Activated naive CD8-positive, alpha-beta T cell treated with anti-CD3 and anti-CD28 coated beads, Interleukin-2, amount 10 ng/mL, durations not matched to agents 7 days and 5 days (primary cell): ENCODE measurements at regions not wholly inside any gene's neighbourhood (a gene's known extent, or its start where the extent isn't known, plus 50 kb on each side); places are given as distances from the start of the nearest gene placed in this dataset.

Experiments
- ATAC-seq: fragments of 150-1000 bp; cut with Tn5 transposase; one replicate; pipeline ENCODE4 v1.10.0; 2021; ENCODE audit warnings: low read depth, moderate library complexity
- POLR2A ChIA-PET: fragments of 350-600 bp; sonication (Branson Sonifier 250); formaldehyde crosslinking; loops from one replicate; lab custom pipeline; 2021; ENCODE audit warnings: antibody characterized with exemption; lab: Charles Lee
- DNase-seq: peaks from one replicate; pipeline ENCODE4 v3.0.0; 2021
- H3K27ac Mint-ChIP-seq: one replicate; pipeline ENCODE4 v1.8.0; 2022; ENCODE audit warnings: mild to moderate bottlenecking, mixed read lengths
- H3K27me3 Mint-ChIP-seq: one replicate; pipeline ENCODE4 v1.8.0; 2022; ENCODE audit warnings: mild to moderate bottlenecking, moderate library complexity, mixed read lengths
- H3K36me3 Mint-ChIP-seq: one replicate; pipeline ENCODE4 v1.8.0; 2021; ENCODE audit warnings: mild to moderate bottlenecking, mixed read lengths
- H3K4me1 Mint-ChIP-seq: one replicate; pipeline ENCODE4 v1.8.0; 2021; ENCODE audit warnings: mixed read lengths
- H3K4me3 Mint-ChIP-seq: one replicate; pipeline ENCODE4 v1.8.0; 2022; ENCODE audit warnings: mild to moderate bottlenecking, moderate library complexity, mixed read lengths
- H3K9me3 Mint-ChIP-seq: one replicate; pipeline ENCODE4 v1.8.0; 2021; ENCODE audit warnings: mixed read lengths

- H3K27ac Mint-ChIP-seq, result no peak overlapping the region
- POLR2A ChIA-PET, result no interaction called here
- H3K9me3 Mint-ChIP-seq, result no peaks in the 10 kb centered on the region
- no peaks in the 10 kb centered on the region for H3K36me3 Mint-ChIP-seq
- peaks cover 4% of the 10 kb centered on the region for H3K27me3 Mint-ChIP-seq
- no peak for ATAC-seq
- no peak overlapping the region for H3K4me3 Mint-ChIP-seq
- DNase-seq, result no peak
- H3K4me1 Mint-ChIP-seq, result no peaks in the 10 kb centered on the region
Observed at GRCh38 chr5:39898731-39899130, 474.0 kb upstream of the DAB2 start.

- Mint-ChIP-seq H3K36me3 (no peaks in the 10 kb centered on the region), H3K27ac (no peak overlapping the region), H3K9me3 (no peaks in the 10 kb centered on the region), H3K27me3 (peaks cover 7% of the 10 kb centered on the region), H3K4me1 (no peaks in the 10 kb centered on the region), H3K4me3 (no peak overlapping the region)
- no peak for ATAC-seq
- POLR2A ChIA-PET, result no interaction called here
- DNase-seq, result no peak
Observed at GRCh38 chr5:39896706-39897105, 471.9 kb upstream of the DAB2 start.

GRCh38 chr5:39896104-39896503 lies 471.3 kb upstream of the DAB2 start:
- H3K27ac Mint-ChIP-seq, result no peak overlapping the region
- no peaks in the 10 kb centered on the region for H3K9me3 Mint-ChIP-seq
- no peaks in the 10 kb centered on the region for H3K4me1 Mint-ChIP-seq
- peaks cover 9% of the 10 kb centered on the region for H3K27me3 Mint-ChIP-seq
- DNase-seq (no peak), ATAC-seq (no peak)
- H3K36me3 Mint-ChIP-seq, result no peaks in the 10 kb centered on the region
- POLR2A ChIA-PET, result no interaction called here
- no peak overlapping the region for H3K4me3 Mint-ChIP-seq

- POLR2A ChIA-PET, result no interaction called here
- Mint-ChIP-seq H3K36me3 (no peaks in the 10 kb centered on the region), H3K27me3 (peaks cover 9% of the 10 kb centered on the region)
Observed at GRCh38 chr5:39892708-39893107, 467.9 kb upstream of the DAB2 start.

GRCh38 chr5:39891376-39891775 lies 466.6 kb upstream of the DAB2 start:
- Mint-ChIP-seq H3K27me3 (peaks cover 9% of the 10 kb centered on the region), H3K27ac (no peak overlapping the region), H3K4me3 (no peak overlapping the region), H3K9me3 (no peaks in the 10 kb centered on the region), H3K36me3 (no peaks in the 10 kb centered on the region), H3K4me1 (no peaks in the 10 kb centered on the region)
- POLR2A ChIA-PET, result no interaction called here
- ATAC-seq (no peak), DNase-seq (no peak)

More at GRCh38 chr5:39892708-39893107, 467.9 kb upstream of the DAB2 start:
- DNase-seq, result no peak
- Mint-ChIP-seq H3K27ac (no peak overlapping the region), H3K4me1 (no peaks in the 10 kb centered on the region), H3K4me3 (no peak overlapping the region), H3K9me3 (no peaks in the 10 kb centered on the region)
- no peak for ATAC-seq

GRCh38 chr5:39880985-39881384 lies 456.2 kb upstream of the DAB2 start:
- Mint-ChIP-seq H3K4me3 (no peak overlapping the region), H3K36me3 (no peaks in the 10 kb centered on the region), H3K27ac (no peak overlapping the region), H3K4me1 (no peaks in the 10 kb centered on the region), H3K9me3 (no peaks in the 10 kb centered on the region), H3K27me3 (peaks cover 7% of the 10 kb centered on the region)
- ATAC-seq (no peak), DNase-seq (no peak)
- POLR2A ChIA-PET, result no interaction called here

GRCh38 chr5:39877479-39877878 lies 452.7 kb upstream of the DAB2 start:
- peaks cover 2% of the 10 kb centered on the region for H3K27me3 Mint-ChIP-seq
- H3K4me3 Mint-ChIP-seq, result no peak overlapping the region
- POLR2A ChIA-PET, result no interaction called here
- no peak overlapping the region for H3K27ac Mint-ChIP-seq
- H3K9me3 Mint-ChIP-seq, result no peaks in the 10 kb centered on the region
- H3K36me3 Mint-ChIP-seq, result no peaks in the 10 kb centered on the region
- ATAC-seq (no peak), DNase-seq (no peak)
- H3K4me1 Mint-ChIP-seq, result no peaks in the 10 kb centered on the region

GRCh38 chr5:39876146-39876545 lies 451.4 kb upstream of the DAB2 start:
- H3K36me3 Mint-ChIP-seq, result no peaks in the 10 kb centered on the region
- POLR2A ChIA-PET, result no interaction called here
- H3K27me3 Mint-ChIP-seq, result peaks cover 2% of the 10 kb centered on the region
- no peak for ATAC-seq
- no peak for DNase-seq
- no peak overlapping the region for H3K4me3 Mint-ChIP-seq
- H3K27ac Mint-ChIP-seq, result no peak overlapping the region
- H3K9me3 Mint-ChIP-seq, result no peaks in the 10 kb centered on the region
- no peaks in the 10 kb centered on the region for H3K4me1 Mint-ChIP-seq

GRCh38 chr5:39870137-39870536 lies 445.4 kb upstream of the DAB2 start:
- no peaks in the 10 kb centered on the region for H3K4me1 Mint-ChIP-seq
- no peak overlapping the region for H3K4me3 Mint-ChIP-seq
- peaks cover 3% of the 10 kb centered on the region for H3K9me3 Mint-ChIP-seq
- no peak for DNase-seq
- H3K27me3 Mint-ChIP-seq, result peaks cover 3% of the 10 kb centered on the region
- no peaks in the 10 kb centered on the region for H3K36me3 Mint-ChIP-seq
- POLR2A ChIA-PET, result no interaction called here
- no peak for ATAC-seq
- no peak overlapping the region for H3K27ac Mint-ChIP-seq

GRCh38 chr5:39869396-39869795 lies 444.6 kb upstream of the DAB2 start:
- Mint-ChIP-seq H3K4me1 (no peaks in the 10 kb centered on the region), H3K36me3 (no peaks in the 10 kb centered on the region), H3K9me3 (peaks cover 3% of the 10 kb centered on the region), H3K4me3 (no peak overlapping the region), H3K27me3 (peaks cover 3% of the 10 kb centered on the region), H3K27ac (no peak overlapping the region)
- ATAC-seq (no peak), DNase-seq (no peak)
- POLR2A ChIA-PET, result no interaction called here

- H3K9me3 Mint-ChIP-seq, result peaks cover 3% of the 10 kb centered on the region
- DNase-seq (no peak), ATAC-seq (no peak)
- H3K4me1 Mint-ChIP-seq, result no peaks in the 10 kb centered on the region
- H3K36me3 Mint-ChIP-seq, result no peaks in the 10 kb centered on the region
- peaks cover 3% of the 10 kb centered on the region for H3K27me3 Mint-ChIP-seq
- no peak overlapping the region for H3K27ac Mint-ChIP-seq
- no peak overlapping the region for H3K4me3 Mint-ChIP-seq
- POLR2A ChIA-PET, result no interaction called here
Observed at GRCh38 chr5:39867923-39868322, 443.1 kb upstream of the DAB2 start.

- DNase-seq, result no peak
- H3K4me3 Mint-ChIP-seq, result no peak overlapping the region
- no peak overlapping the region for H3K27ac Mint-ChIP-seq
- POLR2A ChIA-PET, result no interaction called here
- no peak for ATAC-seq
- H3K4me1 Mint-ChIP-seq, result no peaks in the 10 kb centered on the region
- H3K9me3 Mint-ChIP-seq, result no peaks in the 10 kb centered on the region
- peaks cover 3% of the 10 kb centered on the region for H3K27me3 Mint-ChIP-seq
- no peaks in the 10 kb centered on the region for H3K36me3 Mint-ChIP-seq
Observed at GRCh38 chr5:39863926-39864552, 439.3 kb upstream of the DAB2 start.

- no peak overlapping the region for H3K4me3 Mint-ChIP-seq
- no peaks in the 10 kb centered on the region for H3K4me1 Mint-ChIP-seq
- H3K27ac Mint-ChIP-seq, result no peak overlapping the region
- ATAC-seq (no peak), DNase-seq (no peak)
- no peaks in the 10 kb centered on the region for H3K36me3 Mint-ChIP-seq
- POLR2A ChIA-PET, result no interaction called here
- H3K27me3 Mint-ChIP-seq, result peaks cover 3% of the 10 kb centered on the region
- no peaks in the 10 kb centered on the region for H3K9me3 Mint-ChIP-seq
Observed at GRCh38 chr5:39857041-39857440, 432.3 kb upstream of the DAB2 start.

GRCh38 chr5:39854771-39855410 lies 430.1 kb upstream of the DAB2 start:
- H3K36me3 Mint-ChIP-seq, result no peaks in the 10 kb centered on the region
- ATAC-seq, result no peak

More at GRCh38 chr5:39854771-39855410, 430.1 kb upstream of the DAB2 start:
- Mint-ChIP-seq H3K9me3 (no peaks in the 10 kb centered on the region), H3K4me1 (no peaks in the 10 kb centered on the region), H3K27ac (no peak overlapping the region), H3K4me3 (no peak overlapping the region), H3K27me3 (peaks cover 3% of the 10 kb centered on the region)
- DNase-seq, result no peak
- POLR2A ChIA-PET, result no interaction called here
